Endometrium (tissue), 2 donors: ENCODE measurements at regions not wholly inside any gene's neighbourhood (a gene's known extent, or its start where the extent isn't known, plus 50 kb on each side); places are given as distances from the start of the nearest gene placed in this dataset.

ENCODE experiments used
- FAIRE-seq: peaks from 2 replicates; lab custom pipeline; 2012; peaks lifted over from hg19 to GRCh38; lab: Jason Lieb, UNC
- donor health status: control.
- donor health status: control.

DNA sequence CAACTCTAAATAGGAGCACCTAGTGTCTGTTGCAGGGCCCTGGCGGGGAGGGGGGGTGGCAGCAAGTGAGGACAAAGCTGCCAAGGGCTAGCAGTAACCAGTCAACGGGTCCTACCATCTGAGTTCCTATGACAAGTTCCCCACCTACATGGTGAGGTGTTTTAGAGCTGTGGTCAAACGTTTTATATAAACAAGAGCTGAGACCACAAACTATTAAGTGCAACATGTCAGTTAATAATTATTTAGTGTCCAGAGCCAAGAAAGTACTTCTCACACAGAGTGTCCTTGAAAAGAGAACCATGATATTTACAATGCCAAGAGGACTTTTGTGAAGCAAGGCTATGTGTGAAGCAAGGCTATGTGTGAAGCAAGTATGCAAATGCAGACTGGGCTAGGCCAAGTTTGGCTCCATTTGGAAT lies 434.7 kb downstream of the TNS3 start:
- no peak for FAIRE-seq

DNA sequence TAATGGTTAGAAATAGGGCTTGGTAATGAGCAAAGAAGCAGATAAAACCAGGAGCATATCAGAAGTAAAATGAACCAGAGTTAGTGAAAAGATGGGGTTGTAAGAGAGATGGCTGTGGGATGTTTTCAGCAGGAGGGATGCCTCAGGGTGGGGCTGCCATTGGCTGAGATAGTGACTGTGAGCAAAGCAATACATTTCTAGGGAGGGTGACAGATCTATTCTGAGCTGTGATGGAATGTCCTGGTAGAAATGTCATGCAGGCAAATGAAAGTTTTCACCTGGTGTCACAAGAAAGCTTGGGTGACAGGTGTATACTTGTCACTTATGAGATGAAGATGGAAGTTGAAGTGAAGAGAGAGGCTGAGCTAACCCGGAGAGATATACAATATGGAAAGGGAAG lies 435.9 kb downstream of the TNS3 start:
- no peak for FAIRE-seq

DNA sequence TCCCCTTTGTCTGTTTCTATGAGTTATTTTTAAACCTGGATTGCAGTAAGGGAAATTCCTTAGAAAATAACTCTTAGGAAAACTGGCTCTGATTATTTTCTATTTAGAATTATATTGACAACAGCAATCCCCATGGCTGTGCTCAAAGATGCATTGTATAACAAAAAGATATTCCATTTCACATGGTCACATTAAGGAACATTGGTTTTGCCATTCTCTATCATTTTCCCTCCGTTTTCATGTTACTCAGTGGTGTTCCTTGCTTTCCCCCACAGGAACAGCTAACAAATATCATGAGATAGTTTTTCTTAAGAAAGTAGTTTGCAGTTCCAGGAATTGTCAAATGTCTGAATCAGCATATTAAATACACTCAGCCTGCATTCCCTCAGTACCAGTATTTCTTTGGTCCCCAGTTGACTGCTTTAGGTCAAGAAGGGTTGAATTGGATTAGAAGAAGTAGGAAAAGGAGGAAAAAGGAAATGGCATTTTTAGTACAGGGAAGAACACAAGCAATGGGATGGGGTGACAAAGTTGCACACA lies 436.7 kb downstream of the TNS3 start:
- no peak for FAIRE-seq

DNA sequence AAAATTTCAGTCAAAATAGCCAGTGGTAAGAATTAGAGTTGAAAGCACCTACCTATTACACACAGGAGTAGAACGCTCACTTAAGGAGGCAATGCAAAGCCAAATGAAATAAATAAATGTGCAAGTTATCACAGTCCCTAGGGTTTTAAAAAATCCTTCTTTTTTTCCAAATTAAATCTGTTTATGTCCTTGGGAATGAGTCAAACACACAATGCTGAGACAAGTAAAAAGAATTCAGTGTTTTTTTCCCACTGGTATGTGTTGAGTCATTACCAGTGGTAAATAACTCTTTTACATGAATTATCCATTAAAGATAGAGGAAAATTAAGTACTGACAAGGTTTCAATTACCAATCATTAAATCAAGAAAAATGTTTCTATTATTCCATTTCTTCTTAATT lies 438.6 kb downstream of the TNS3 start:
- no peak for FAIRE-seq

DNA sequence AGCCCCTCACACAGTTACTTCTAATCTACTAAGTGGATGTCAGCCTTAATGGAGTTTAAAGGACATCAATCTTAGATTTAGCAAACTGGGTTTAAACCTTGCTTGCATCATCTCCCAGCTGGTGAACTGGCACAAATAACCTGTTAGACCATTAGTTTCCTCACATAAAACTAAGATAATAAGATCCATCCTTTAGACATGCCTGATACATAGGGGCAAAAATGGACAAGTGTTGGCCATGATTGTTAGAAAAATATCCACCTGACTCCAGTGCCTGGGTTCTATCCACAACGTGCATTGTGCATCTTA lies 439.1 kb downstream of the TNS3 start:
- no peak for FAIRE-seq

DNA sequence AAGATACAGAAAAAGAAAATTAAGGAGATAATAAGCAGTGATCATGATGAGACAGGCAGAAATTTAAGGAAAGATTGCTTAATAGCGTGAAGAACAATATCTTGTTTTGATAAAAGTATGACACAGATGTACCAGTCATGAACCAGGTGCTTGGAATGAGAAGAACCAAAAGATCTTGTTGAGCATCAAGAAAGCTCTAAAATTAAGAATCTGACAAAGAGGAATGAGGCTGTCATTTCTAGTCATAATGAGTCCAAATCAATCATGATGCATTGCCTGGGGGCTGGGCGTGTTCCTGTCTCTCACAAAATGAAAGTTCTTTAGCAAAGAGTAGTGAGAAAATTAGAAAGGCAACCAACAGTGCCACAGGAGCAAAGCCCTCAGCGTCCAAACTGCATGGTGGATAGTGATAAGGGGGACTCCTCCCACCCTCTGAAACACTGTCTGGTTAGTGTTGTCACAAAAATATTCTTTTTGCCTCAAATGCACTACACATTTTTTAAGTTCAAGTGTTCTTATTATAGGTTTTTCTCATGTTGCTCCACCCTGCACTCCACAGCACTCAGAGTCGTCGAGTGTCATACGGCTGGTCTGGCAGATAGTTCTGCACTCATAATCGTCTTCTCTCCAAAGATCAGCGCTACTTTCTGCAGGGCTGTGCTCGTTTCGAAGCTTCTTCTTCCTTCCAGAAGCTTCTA lies 439.6 kb downstream of the TNS3 start:
- FAIRE-seq, result no peak

DNA sequence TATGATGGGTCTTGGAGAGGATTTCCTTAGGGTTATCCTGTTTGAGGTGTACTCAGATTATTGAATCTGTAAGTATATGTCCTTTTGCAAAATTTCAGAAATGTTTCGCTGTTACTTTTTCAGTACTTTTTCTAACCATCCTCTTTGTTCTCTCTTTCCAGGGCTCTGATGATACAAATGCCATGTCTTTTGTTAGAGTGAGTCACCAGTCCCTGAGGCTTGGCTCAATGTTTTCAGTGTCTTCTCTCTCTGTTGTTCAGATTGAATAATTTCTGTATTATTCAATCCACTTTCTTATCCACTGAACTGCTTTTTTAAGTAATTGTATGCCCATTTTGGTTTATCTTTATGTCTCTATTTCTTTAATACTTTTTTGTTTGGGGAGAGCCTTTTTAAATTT lies 449.4 kb downstream of the TNS3 start:
- no peak for FAIRE-seq

DNA sequence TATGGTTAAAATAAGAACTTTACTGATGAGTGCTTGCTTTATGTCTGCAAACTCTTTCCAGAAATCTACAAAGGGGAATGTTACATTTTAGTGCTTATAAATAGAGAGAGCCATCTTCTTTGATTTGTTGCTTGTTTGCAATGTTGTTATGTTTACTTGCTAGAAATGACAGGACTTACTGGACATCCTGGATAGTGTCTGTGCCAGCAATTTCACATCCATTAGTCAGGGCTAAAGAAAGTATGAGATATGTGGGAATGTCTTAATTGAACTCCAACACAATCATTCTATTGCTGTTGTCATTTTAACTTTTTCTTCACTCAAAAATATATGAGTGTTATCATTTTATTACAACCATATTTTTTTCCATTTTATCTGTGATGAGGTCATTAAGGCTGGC lies 453.2 kb downstream of the TNS3 start:
- no peak for FAIRE-seq

DNA sequence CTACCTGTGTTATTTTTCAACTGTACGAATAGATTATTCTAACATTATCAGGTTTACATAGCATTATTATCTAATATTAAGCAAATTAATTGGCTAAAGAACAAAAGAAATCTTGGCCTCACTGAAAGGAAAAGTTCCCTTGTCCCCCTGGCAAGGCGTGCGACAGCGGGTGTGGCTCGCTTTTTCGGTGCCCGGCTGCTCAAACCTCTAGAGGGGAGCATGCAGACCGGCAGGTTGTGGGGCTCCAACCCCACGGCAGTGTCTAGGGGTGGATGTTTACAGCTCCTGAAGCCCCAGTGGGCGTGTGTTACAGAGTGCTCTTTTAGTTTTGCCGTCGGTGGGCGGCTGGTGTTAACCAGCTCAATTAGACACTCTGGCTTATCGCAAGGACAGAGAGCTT lies 456.4 kb downstream of the TNS3 start:
- no peak for FAIRE-seq

DNA sequence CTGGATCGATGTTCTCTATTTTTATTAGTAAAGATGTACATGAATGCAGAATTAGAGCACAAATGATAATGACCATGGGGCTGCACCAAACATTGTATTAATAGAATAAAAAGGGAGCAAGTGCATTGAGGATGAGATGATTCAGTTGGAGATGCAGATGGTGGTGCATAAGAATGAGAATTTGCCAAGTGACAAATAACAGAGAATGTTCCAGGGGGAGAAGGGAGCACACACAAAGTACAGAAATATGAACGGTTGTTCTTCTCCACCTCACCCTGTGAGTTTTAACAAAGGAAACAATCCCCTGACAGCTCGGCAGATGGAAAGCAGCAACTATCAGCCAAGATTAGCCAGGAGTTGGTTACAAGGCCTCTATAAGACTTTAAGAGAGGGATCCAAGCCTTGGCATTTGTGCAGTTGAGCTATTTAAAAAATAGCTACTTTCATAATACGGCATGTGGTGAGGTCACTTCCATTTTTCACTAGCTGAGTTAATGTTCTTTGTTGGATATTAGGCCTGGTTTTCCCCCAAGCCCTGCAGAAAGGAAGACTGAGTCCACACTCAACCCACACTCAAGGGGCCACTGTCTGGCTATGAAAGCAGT lies 462.5 kb downstream of the TNS3 start:
- no peak for FAIRE-seq

DNA sequence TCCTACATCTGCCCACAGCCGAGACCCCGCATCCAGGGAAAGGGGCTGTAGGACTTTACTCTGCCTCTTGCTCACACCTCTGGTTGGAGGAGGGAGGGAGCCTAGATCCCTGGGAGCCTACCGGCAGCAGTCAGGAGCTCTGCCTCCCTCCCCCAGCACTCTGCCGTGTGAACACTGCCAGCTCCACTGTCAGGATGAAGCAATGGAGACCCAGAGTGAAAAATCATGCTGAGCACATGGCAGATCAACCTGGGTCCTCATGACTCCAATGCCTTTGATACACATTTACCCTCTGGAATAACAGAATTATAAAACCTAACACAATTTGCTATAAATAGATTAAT lies 477.7 kb downstream of the TNS3 start:
- no peak for FAIRE-seq

DNA sequence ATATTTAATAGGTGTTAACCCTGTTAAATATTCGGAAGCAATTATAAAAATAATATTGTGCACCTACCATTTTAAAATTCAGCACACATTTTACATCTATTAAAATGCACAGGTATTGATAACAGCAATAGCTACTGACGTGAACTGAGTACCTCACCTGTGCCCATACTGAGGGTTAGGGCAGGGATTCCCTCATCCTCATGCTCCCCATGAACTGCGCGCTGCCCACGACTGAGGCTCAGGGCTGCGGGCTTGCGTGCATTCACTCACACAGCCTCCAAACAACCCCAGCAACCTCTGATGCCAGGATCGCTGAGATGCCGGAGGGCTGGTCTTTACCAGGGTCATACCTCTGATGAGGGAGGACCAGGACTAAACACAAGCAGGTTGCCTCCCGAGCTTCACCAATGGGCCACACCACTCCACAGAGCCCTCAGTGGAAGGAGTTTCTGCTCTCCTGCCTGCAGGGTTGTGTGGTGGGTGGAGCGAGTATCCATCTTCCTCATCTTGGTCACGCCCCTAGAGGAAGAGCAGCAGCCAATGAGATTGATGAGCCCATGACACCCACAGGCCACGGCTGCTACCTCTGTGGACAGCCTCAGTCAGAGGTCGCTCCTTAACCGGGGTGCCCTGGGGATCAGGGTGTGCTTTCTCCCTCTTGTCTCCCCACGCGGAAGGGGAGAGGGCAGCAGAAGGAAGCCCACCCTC lies 478.3 kb downstream of the TNS3 start:
- no peak for FAIRE-seq

DNA sequence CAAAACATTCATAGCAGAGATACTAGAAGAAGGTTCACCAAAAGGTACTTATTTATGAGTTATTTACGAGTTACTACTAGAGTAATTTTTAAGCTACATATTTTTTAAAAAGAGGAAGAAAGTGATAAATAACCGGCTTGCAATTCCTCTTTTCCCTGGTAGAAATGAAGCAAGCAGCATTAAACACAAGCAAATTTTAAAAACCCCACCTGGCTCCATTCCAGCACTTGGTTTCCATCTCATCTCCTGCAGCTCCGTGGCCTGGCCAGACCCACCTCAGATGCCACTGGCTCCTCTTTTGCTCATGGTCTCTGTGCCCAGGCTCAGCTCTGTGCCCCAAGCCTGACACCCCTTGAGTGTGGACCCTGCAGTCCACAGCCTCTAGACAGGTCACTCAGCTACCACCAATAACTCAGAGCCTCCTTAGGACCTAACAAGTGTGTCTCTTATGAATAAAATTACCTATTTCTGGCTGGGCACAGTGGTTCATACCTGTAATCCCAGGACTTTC lies 479.5 kb downstream of the TNS3 start:
- no peak for FAIRE-seq

DNA sequence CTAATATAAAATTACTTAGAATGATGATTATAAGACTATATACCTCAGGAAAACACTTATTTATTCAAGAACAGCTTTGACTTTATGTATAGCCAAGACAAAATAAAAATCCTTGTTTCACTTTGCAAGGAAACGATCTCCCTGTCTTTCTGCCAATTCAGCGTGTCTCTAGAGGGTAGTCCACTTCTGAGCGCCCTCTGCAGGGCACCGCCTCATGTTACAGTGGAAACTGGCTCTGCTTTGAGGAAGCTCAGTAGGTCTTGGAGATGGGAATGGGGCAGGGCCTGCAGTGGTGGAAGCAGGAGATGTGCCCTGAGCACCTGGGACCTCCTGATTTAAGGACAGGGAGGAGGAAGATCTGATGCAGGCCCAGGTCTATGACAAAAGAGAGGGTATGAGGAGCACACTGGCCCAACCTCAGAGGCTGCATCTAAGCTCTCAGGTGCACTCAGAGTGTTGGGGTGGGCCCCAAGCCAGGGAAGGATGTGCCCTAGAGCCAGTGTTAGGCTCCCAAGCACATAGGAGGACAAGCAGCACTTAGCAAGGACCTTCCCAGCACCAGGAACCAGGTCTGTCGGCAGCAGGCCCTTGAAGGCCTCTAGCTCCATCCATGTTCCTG lies 481.0 kb downstream of the TNS3 start:
- no peak for FAIRE-seq

DNA sequence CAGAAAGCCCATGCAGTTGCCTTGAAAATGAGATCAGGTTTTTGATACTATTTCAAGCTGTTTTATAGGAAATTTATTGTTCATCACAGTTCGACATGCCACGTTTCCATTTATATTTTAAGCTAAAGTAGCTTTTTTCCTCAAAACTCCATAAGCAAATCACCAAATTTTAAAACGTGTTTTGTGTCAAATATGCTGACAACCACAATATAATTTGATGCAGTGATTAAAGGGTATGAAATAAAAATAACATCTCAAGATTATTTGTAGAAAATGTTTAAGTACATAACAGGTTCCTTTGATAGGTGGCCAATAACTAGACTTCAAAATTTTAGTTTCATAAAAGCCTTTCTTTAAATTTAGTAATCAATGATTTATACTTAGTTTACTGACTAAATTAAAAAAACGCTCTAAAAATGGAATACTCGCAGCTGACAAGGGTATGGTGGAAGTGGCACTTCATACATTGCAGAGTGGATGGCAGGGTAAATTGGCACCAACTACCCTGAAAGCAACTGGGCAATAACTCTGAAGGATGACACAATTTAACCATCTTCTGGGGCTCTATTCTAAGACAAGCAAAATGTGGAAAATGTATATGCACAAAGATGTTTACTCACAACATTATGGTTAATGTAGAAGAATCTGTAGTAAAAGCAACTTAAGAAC lies 481.6 kb downstream of the TNS3 start:
- FAIRE-seq, result peak; percentile 12

DNA sequence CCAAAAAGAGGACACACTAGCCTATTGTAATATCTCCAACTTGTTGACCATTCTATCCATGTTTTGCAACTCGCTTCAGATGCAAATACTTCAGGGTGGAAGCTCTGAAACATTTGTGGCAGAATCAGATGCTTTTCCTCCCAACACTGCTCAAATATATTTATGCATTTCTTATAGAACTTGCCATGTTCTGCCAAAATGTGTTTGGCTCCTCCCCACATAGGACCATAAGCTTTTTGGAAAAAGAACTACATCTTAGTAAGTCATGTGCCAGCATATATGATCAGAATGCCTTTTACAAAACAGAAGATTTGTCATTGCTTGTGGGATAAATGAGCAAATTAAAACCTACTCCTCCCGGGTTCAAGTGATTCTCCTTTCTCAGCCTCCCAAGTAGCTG lies 484.5 kb downstream of the TNS3 start:
- no peak for FAIRE-seq

DNA sequence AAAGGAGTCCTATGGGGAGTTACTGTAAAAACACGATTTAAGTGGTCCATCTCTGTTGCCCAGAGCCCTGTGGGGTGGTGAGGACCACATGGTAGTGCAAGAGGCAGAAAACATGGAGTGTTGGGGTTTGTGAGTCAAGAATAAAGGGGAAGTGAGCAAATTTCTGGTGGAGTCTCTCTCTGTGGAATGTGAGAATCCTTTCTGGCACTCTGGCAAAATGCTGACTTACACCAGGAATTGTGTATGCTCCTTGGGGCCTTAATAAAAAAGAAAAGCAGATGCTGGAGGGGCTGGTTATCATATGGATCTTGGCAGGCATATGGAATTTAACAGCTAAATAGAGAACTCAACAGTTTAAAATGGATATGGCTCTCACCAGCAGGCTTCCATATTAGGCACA lies 486.0 kb downstream of the TNS3 start:
- FAIRE-seq, result no peak

DNA sequence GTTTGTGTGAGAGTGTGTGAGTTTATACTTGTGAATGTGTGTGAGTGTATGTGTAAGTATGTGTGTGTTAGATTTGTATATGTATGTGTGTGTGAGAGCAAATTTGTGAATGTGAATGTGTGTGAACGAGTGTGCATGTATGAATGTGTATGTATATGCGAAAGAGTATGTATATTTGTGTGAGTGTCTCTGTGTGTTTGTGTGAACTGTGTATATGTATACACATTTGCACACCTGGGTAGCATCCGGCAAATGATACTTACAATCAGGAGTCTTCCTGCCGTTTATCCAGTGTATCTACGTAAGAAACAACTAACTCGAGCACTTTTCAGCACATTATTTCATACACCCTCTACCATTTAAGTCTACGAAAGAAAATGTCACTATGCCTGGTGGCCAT lies 487.4 kb downstream of the TNS3 start:
- FAIRE-seq, result no peak

DNA sequence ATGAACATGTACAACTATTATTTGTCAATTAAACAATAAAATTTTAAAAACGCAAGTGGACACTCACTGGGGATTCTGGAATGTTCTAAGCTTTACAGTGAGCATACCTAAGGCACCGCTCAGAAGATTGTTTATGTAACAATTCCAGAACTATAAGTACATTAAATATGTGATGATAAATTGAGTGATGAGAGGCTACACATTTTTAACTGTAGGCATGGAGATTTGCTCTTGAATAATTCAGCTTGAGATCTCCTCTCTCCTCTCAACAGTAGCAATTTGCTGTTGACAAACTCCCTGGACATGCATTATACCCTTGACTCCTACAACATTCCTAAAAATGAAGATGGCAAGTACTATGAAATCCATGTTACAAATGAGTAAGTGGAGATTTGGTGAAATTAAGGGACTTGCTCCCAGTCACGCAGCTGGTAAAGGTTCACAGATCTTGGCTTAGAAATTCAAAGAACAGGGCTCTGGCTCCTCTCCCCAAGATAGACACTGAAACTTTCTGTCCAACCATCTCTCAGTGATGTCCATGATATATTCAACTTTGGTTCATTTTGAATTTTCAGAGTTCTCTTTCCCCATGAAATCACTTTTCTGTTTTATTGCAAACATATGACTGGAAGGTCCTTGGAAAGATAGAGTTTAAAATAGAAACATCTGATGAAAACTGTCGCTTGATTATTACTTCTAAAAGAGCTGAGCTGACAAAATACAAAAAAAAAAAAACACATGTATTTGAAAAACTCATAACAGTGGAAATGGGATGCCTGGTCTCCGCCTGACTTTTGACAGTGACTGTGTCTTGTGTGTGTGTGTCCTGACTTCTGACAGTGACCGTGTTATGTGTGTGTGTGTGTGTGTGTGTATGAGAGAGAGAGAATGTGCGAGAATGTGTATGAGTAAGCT lies 488.3 kb downstream of the TNS3 start:
- FAIRE-seq, result peak; percentile 50

DNA sequence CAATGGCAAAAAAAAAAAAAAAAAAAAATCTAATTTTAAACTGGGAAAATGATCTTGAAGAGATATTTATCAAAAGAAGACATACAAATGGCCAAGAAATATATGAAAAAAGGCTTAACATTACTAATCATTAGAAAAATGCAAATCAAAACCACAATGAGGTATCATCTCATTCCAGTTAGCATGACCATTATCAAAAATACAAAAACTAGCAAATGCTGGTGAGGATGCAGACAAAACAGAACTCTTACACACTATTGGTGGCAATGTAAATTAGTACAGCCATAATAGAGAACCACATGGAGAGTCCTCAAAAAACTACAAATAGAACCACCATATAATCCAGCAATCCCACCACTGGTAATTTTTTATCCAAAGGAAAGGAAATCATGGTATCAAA lies 489.6 kb downstream of the TNS3 start:
- no peak for FAIRE-seq

DNA sequence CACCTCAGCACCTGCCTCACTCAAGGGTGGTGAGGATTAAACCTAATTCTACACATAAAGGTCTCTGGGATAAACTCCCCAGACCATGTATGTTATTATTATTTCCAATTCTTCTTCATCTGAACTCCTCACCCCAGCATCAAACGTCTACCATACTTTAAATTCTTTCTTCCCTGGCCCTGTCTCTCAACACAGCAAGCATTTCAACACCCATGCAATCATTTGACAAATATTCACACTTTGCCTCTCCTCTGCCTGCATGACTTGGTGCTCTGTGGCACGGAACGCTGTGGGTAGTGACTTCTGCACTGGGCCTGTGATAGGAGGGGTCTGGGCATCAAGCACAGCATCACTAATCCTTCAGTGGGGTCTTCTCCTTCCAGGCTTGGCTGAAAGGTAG lies 490.8 kb downstream of the TNS3 start:
- FAIRE-seq, result no peak
